ENCODE measurements at regions not wholly inside any gene's neighbourhood (a gene's known extent, or its start where the extent isn't known, plus 50 kb on each side); places are given as distances from the start of the nearest gene placed in this dataset.

GRCh38 chr5:159700016-159700415 lies 216.3 kb upstream of the ADRA1B start:
- no peak for DNase-seq (ENCODE audit: low read depth)

DNA sequence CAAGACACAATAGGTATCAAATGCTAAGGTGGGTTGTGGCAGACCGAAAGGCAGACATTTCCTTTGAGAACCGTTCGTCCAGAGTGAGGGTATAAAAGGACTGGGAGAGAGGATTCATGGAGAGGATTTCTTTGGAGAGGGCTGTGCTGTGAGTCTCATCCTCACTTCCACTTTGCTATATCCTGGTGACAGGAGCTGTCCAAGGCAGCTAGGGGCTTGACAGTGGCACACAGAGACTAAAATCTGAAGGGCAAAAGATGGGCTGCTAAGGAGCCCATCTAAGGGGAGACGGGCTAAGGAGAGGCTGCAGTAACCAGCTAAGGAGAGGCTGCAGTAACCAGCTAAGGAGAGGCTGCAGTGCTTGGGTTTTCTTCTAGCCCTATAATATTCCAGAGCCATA lies 214.0 kb upstream of the ADRA1B start:
- no peak for DNase-seq (ENCODE audit: low read depth)

- no peak for DNase-seq (ENCODE audit: low read depth)
Measured at GRCh38 chr5:159702826-159703225, 213.5 kb upstream of the ADRA1B start.

- no peak for DNase-seq (ENCODE audit: low read depth)
Measured at GRCh38 chr5:159704160-159704559, 212.1 kb upstream of the ADRA1B start.

DNA sequence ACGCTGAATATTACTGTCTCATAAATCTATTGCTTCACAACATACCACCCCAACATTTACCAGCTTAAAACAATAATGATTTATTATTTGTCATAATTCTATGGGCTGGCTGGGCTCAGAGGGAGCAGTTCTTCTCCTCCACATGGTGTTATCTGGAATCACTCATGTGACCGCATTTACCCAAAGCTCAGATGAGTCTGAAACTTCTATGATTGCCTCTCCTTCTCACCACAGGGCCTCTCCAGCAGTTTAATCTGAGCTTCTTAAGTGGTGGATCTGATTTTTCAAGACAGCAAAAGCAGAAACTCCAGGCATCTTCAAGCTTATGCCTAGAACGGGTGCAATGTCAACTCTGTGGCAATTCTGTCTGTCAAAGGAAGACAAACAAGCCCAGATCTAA lies 210.3 kb upstream of the ADRA1B start:
- DNase-seq (ENCODE audit: low read depth): no peak

- DNase-seq (ENCODE audit: low read depth): no peak
Measured at GRCh38 chr5:159708090-159708489, 208.2 kb upstream of the ADRA1B start.

DNA sequence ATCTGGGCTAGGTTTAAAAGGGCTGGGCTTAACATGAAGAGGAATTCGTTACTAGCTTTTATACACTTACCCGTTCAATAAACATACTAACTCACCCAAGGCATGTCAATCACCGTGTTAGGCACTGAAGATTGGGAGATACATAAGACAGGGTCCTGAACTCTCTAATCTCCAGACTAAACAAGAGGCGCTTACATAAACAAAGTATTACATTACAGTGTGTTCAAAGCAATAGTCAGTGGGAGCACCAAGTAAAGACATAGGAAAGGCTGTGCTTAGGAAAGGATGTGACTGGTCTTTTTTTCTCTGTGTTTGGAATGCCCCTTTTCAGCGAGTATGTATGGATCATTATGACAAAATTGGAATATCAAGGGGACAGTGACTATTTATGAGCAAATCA lies 203.6 kb upstream of the ADRA1B start:
- no peak for DNase-seq (ENCODE audit: low read depth)

- DNase-seq (ENCODE audit: low read depth): no peak
Measured at GRCh38 chr5:159713254-159713653, 203.0 kb upstream of the ADRA1B start.

DNA sequence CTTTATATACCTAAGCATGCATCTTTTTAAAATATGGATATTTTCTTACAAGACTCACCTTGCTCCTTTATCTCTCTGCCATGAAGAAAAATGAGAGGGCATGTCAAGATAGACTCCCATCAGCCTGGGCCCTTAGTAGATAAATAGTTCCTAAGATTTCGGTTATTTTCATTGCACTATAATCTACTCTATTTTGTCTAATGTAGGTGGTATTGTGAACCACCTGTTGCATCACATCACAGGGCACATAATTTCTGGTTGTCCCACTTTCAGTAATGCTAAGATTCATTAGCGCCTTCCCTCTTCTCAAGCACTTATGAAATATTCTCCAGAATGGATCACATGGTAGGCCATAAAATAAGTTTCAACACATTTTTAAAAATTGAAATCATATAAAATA lies 202.5 kb upstream of the ADRA1B start:
- DNase-seq (ENCODE audit: low read depth): no peak

DNA sequence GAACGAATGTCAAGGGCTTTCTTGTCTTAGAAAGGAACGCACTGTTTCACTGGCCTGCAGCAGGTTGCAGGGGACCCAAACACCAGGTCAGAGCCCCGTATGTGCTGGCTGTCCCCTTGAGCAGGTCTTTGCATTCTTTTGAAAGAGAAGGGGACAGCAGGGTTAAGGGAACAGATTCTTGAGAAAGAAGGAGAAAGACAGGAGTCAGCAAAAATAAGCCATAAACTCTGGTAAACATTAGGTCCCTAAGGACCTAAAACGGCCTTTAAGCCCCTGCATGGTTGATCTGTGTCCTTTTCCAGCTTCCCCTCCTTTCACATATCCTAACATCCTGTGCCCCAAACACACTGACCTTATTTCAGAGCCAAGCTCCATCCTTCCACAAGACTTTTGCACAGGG lies 190.8 kb upstream of the ADRA1B start:
- no peak for DNase-seq (ENCODE audit: low read depth)

DNA sequence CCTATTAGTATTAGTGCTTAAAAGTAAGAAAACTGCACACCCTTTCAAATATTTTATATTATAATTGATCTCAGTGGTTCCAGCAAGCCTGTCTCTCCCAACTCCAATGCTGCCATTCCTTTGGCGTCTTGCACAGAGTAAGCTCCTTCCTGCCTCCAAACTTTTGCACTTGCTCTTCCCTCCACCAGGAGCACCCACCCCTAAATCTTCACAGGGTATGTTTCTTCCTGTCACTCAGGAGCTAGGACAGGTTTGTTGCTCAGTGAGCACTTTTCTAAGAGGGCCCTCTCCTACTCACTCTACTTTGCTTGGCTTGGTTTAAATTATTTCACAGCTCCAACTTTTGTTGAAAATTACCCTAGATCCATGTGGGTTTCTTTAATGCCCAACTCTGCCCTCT lies 189.1 kb upstream of the ADRA1B start:
- no peak for DNase-seq (ENCODE audit: low read depth)

DNA sequence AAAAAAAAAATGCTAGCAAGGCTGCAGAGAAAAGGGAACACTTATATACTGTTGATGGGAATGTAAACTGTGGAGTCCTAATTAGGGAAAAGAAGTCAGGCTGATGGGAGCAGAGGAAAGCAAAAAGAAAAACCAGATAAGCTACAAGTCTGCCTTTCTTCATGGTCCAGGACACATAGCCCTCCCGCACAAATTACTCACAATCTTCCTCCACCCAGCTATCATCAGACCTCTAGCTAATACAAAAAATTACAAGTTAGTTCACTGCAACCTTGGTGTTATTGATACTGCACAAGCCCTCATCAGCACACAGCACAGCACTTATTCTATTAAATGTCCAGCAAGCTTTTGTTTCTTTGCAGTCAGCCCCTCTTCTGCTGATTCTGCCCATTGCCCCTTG lies 186.0 kb upstream of the ADRA1B start:
- DNase-seq (ENCODE audit: low read depth): no peak

DNA sequence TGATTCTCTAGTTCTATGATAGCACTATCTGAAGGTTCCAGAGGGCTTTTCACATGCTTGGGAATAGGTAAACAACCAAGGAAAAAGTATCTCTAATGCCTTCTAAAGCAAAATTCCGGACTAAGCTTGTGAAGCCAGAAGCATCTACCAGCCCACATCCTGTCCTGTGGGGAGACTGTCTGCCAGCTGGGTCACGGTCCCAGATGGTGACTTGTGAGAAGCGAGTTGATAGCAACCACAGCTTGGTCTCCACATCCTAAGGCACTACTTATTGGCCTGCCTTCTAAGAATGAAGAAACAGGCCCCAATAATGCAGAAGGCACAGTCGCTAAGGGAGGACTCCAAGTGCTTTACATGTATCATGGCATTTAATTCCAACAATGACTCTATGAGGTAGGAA lies 184.1 kb upstream of the ADRA1B start:
- peak; percentile 1 for DNase-seq (ENCODE audit: low read depth)

DNA sequence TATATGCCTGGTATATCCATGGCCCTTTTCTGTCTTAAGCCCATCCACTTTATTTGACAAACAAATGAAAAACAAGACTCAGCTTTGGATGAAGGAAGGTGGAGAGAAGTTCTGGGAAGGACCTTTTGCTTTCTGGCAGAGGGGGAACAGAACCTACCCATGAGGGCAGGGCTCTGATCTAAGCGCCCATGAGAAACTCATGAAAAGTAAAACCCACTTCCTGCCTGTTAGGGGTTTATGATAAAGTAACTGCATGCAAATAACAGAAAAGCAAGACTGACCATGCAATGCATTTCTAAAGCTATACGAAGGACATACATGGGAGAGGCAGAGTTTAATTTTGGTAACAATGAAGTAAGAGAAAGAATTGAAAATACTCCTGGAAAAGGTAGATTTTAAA lies 181.9 kb upstream of the ADRA1B start:
- no peak for DNase-seq (ENCODE audit: low read depth)

GRCh38 chr5:159735036-159735435 lies 181.2 kb upstream of the ADRA1B start:
- DNase-seq (ENCODE audit: low read depth): no peak

GRCh38 chr5:159735749-159736660 lies 180.3 kb upstream of the ADRA1B start:
- DNase-seq (ENCODE audit: low read depth): peak; percentile 35

- no peak for DNase-seq (ENCODE audit: low read depth)
Measured at GRCh38 chr5:159736844-159737243, 179.4 kb upstream of the ADRA1B start.

DNA sequence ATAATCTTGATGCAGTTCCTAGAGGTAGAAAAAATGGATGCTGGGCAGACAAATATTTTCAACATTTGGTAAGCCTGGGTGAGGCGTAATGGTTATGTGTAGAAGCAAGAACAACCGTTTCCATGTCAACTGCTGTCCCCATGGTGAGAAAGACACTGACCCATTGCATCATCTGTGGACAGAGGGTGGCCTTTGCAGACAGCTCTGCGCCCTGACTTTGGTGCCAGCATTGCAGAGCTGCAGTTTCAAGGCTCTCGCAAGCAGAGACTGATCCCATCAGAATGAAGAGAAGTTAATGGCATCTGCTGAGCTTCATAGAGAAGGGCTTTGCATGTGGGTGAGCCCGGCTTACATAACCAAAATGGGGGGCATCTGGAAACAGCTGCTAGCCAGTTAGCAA lies 179.0 kb upstream of the ADRA1B start:
- DNase-seq (ENCODE audit: low read depth): no peak

DNA sequence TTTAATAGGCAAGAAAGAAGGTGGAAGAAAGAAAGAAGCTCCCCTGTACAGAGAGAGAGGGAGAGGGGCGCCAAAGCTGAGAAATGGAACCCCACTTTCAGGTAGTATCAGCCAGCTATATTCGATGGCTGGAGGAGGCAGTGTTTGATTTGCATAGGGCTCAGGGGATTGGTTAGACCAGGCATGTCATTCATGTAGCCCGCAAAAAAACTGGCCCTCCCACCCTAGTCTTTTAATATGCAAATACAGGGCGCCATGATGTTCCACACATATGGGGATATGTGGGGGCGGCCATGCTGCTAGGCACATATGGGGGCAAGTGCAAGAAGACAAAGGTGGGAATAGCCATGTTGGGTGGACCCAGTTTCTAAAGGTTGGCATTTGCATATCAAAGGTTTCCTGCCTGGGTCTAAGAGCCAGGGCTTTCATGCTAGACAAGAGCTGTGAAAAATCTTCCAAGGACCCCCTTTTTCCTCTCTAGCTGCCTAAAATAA lies 174.4 kb upstream of the ADRA1B start:
- no peak for DNase-seq (ENCODE audit: low read depth)

DNA sequence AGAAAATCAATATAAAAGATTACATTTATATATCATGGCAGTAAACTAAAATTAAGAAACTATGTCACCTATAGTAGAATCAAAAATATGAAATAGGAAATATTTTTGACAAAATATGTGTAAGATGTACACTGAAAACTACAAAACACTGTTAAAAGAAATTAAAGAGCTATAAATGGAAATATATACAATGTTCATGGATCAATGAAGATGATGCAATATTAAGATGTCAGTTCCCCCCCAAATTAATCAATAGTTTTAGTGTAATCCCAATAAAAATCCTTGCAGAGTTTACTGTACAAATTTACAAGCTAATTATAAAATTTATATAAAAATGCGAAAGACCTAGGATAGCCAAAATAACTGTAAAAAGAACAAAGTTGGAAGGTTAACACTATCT lies 173.0 kb upstream of the ADRA1B start:
- no peak for DNase-seq (ENCODE audit: low read depth)

GRCh38 chr5:159746707-159747106 lies 169.6 kb upstream of the ADRA1B start:
- DNase-seq (ENCODE audit: low read depth): no peak

DNA sequence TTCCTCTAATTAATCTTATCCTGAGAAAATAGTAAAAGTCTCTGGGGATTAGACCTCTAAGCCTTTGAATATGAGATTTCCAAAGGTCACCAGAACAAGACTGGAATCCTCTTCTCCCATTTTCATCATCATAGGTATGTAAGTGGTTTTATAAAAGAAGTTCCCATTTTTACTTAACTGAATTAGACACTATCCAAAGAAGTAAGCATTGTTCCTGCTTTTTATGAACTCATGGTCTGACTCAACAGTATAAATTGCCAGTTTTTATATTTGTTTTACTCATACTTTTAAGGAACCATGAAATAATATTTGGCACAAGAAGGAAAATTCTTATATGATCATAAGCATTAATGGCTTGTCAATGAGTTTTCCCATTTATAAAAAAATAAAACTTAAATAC lies 167.1 kb upstream of the ADRA1B start:
- no peak for DNase-seq (ENCODE audit: low read depth)

DNA sequence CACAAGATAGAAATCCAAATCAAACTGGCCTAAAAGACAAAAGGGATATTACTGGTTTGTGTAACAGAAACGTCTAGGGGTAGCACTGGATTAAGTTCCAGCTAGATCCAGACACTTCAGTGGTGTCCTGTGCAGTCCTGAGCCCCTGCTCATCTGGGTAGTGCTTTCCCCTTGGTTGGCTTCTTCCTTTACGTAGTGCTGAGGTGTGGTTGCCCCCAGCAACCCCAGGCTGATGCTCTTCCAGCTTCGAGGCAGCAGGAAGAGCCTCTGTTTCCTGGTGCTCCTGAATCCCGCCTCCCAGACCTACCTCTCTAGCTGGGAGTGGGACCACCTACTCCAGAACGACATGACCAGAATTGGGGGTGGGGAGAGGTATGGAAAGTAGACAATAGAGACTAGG lies 166.1 kb upstream of the ADRA1B start:
- no peak for DNase-seq (ENCODE audit: low read depth)

GRCh38 chr5:159751459-159751858 lies 164.8 kb upstream of the ADRA1B start:
- no peak for DNase-seq (ENCODE audit: low read depth)
